ENCODE measurements at regions not wholly inside any gene's neighbourhood (a gene's known extent, or its start where the extent isn't known, plus 50 kb on each side); places are given as distances from the start of the nearest gene placed in this dataset.

GRCh38 chr15:38721568-38721945, 156.9 kb upstream of the RASGRP1 start:
- H3K9me3 Mint-ChIP-seq, result peaks cover 4% of the 10 kb centered on the region
- no peaks in the 10 kb centered on the region for H3K36me3 Mint-ChIP-seq
- H3K27ac Mint-ChIP-seq, result no peak overlapping the region
- no peaks in the 10 kb centered on the region for H3K27me3 Mint-ChIP-seq
- no peaks in the 10 kb centered on the region for H3K4me1 Mint-ChIP-seq (ENCODE audit: unreplicated experiment)
- TF ChIP-seq CTCF (conservative IDR thresholded peaks at IDR 0.05), result no peak
- DNase-seq (ENCODE audit: extremely low spot score, unreplicated experiment), result no peak
- no peak overlapping the region for H3K4me3 Mint-ChIP-seq

- Mint-ChIP-seq H3K9me3 (peaks cover 4% of the 10 kb centered on the region), H3K27ac (no peak overlapping the region), H3K4me3 (no peak overlapping the region), H3K27me3 (no peaks in the 10 kb centered on the region), H3K36me3 (no peaks in the 10 kb centered on the region), H3K4me1 (ENCODE audit: unreplicated experiment) (no peaks in the 10 kb centered on the region)
- DNase-seq (ENCODE audit: extremely low spot score, unreplicated experiment), result no peak
- no peak for TF ChIP-seq CTCF (conservative IDR thresholded peaks at IDR 0.05)
Measured at GRCh38 chr15:38722236-38722635, 157.6 kb upstream of the RASGRP1 start.

GRCh38 chr15:38724827-38725226, 160.2 kb upstream of the RASGRP1 start:
- Mint-ChIP-seq H3K4me1 (ENCODE audit: unreplicated experiment) (no peaks in the 10 kb centered on the region), H3K36me3 (no peaks in the 10 kb centered on the region), H3K4me3 (no peak overlapping the region), H3K27me3 (no peaks in the 10 kb centered on the region), H3K27ac (no peak overlapping the region), H3K9me3 (peaks cover 4% of the 10 kb centered on the region)
- DNase-seq (ENCODE audit: extremely low spot score, unreplicated experiment), result no peak
- no peak for TF ChIP-seq CTCF (conservative IDR thresholded peaks at IDR 0.05)

- no peak for TF ChIP-seq CTCF (conservative IDR thresholded peaks at IDR 0.05)
- no peak overlapping the region for H3K4me3 Mint-ChIP-seq
- H3K36me3 Mint-ChIP-seq, result no peaks in the 10 kb centered on the region
- no peaks in the 10 kb centered on the region for H3K9me3 Mint-ChIP-seq
- no peak for DNase-seq (ENCODE audit: extremely low spot score, unreplicated experiment)
- no peaks in the 10 kb centered on the region for H3K4me1 Mint-ChIP-seq (ENCODE audit: unreplicated experiment)
- H3K27me3 Mint-ChIP-seq, result no peaks in the 10 kb centered on the region
- no peak overlapping the region for H3K27ac Mint-ChIP-seq
Measured at GRCh38 chr15:38726187-38726586, 161.6 kb upstream of the RASGRP1 start.

GRCh38 chr15:38733331-38733730, 168.7 kb upstream of the RASGRP1 start:
- no peak overlapping the region for H3K4me3 Mint-ChIP-seq
- H3K27me3 Mint-ChIP-seq, result peaks cover 7% of the 10 kb centered on the region
- DNase-seq (ENCODE audit: extremely low spot score, unreplicated experiment), result no peak
- H3K4me1 Mint-ChIP-seq (ENCODE audit: unreplicated experiment), result no peaks in the 10 kb centered on the region
- no peak overlapping the region for H3K27ac Mint-ChIP-seq
- H3K36me3 Mint-ChIP-seq, result no peaks in the 10 kb centered on the region
- no peak for TF ChIP-seq CTCF (conservative IDR thresholded peaks at IDR 0.05)
- H3K9me3 Mint-ChIP-seq, result no peaks in the 10 kb centered on the region

DNA sequence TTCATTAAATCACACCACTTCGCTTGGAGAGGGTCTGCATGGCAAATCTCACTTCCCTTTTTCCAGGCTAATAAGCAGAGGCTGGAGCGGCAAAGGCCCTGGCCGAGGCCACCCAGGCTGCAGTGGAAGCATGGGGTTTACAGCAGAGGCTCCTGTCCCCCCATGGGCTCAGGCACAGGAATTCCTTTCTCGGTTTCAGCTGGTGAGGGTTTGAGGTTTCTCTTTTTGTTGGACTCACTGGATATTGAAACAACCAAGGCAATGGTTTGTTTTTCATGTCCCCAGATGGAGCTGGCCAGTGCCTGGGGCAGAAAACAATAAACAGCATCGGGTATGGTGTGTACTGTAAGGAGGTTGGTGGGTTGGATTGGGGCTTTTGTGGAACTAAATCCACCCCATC, 175.6 kb upstream of the RASGRP1 start:
- Mint-ChIP-seq H3K9me3 (no peaks in the 10 kb centered on the region), H3K4me3 (no peak overlapping the region), H3K36me3 (no peaks in the 10 kb centered on the region), H3K27ac (no peak overlapping the region), H3K4me1 (ENCODE audit: unreplicated experiment) (no peaks in the 10 kb centered on the region), H3K27me3 (peaks cover 11% of the 10 kb centered on the region)
- no peak for TF ChIP-seq CTCF (conservative IDR thresholded peaks at IDR 0.05)
- no peak for DNase-seq (ENCODE audit: extremely low spot score, unreplicated experiment)
